ENCODE measurements at regions not wholly inside any gene's neighbourhood (a gene's known extent, or its start where the extent isn't known, plus 50 kb on each side); places are given as distances from the start of the nearest gene placed in this dataset.

- TF ChIP-seq, protein P1, sequence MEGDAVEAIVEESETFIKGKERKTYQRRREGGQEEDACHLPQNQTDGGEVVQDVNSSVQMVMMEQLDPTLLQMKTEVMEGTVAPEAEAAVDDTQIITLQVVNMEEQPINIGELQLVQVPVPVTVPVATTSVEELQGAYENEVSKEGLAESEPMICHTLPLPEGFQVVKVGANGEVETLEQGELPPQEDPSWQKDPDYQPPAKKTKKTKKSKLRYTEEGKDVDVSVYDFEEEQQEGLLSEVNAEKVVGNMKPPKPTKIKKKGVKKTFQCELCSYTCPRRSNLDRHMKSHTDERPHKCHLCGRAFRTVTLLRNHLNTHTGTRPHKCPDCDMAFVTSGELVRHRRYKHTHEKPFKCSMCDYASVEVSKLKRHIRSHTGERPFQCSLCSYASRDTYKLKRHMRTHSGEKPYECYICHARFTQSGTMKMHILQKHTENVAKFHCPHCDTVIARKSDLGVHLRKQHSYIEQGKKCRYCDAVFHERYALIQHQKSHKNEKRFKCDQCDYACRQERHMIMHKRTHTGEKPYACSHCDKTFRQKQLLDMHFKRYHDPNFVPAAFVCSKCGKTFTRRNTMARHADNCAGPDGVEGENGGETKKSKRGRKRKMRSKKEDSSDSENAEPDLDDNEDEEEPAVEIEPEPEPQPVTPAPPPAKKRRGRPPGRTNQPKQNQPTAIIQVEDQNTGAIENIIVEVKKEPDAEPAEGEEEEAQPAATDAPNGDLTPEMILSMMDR (IDR thresholded peaks at IDR 0.05) = no peak
- ATAC-seq = no peak
- intact Hi-C loops (cut with DNase I) = no loop called here
- H3K27ac ChIP-seq = no peak overlapping the region
- H3K9me3 ChIP-seq = no peaks in the 10 kb centered on the region
- H3K4me3 ChIP-seq = no peak overlapping the region
- H3K27me3 ChIP-seq = no peaks in the 10 kb centered on the region
- DNase-seq = no peak
- no peaks in the 10 kb centered on the region for H3K36me3 ChIP-seq
- H3K4me1 ChIP-seq = no peaks in the 10 kb centered on the region
Measured at GRCh38 chrX:55813150-55813549, 95.6 kb downstream of the RRAGB start.

DNA sequence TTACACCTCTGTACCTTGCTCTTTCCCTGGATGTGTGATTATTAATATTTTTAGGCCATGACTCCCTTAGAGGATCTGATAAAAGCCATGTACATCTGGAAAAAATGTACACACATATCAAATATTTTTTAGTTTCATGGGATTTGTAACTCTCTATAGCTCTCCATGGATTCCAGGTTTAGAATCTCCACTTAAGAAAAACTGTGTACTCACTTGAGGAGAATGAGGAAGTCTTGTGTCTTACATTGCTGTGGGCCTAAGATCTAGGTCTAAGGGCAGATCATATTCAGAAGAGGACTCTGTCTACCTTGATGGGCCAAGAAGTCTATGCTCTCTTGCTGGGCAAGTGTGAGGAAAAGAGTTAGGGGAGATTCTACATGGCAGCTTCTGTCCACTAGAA is 98.0 kb downstream of the RRAGB start:
- H3K4me1 ChIP-seq = no peaks in the 10 kb centered on the region
- intact Hi-C loops (cut with DNase I) = no loop called here
- DNase-seq (no peak), ATAC-seq (no peak)
- no peaks in the 10 kb centered on the region for H3K27me3 ChIP-seq
- TF ChIP-seq, protein P1 (IDR thresholded peaks at IDR 0.05) = no peak
- H3K4me3 ChIP-seq = no peak overlapping the region
- H3K27ac ChIP-seq = no peak overlapping the region
- no peaks in the 10 kb centered on the region for H3K36me3 ChIP-seq
- no peaks in the 10 kb centered on the region for H3K9me3 ChIP-seq

DNA sequence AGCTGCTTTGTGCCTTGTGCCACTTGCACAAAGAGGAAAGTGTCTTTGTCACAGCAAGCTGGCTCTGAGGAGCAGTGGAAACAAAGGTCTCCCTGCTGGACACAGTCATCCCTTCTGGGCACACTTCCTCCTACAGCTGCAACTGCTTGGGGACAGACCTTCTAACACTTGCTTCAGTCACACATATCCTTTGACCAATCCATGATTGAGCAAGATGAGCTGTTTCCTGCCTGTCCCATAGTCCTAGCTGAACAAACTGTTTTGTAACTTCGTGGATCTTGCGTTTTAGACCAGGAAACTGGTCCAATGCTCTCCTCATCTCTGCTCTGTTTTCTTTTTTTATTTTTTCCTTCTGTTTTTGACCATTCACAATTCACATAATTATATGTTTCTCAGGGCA is 98.5 kb downstream of the RRAGB start:
- TF ChIP-seq, protein P1 (IDR thresholded peaks at IDR 0.05) = no peak
- H3K4me3 ChIP-seq = no peak overlapping the region
- intact Hi-C loops (cut with DNase I) = no loop called here
- no peaks in the 10 kb centered on the region for H3K4me1 ChIP-seq
- DNase-seq (no peak), ATAC-seq (no peak)
- no peaks in the 10 kb centered on the region for H3K9me3 ChIP-seq
- H3K27ac ChIP-seq = no peak overlapping the region
- no peaks in the 10 kb centered on the region for H3K27me3 ChIP-seq
- no peaks in the 10 kb centered on the region for H3K36me3 ChIP-seq

- Histone ChIP-seq H3K4me3 (no peak overlapping the region), H3K27ac (no peak overlapping the region), H3K27me3 (no peaks in the 10 kb centered on the region), H3K4me1 (no peaks in the 10 kb centered on the region), H3K36me3 (no peaks in the 10 kb centered on the region), H3K9me3 (no peaks in the 10 kb centered on the region)
- ATAC-seq = no peak
- no peak for DNase-seq
- TF ChIP-seq, protein P1 (IDR thresholded peaks at IDR 0.05) = no peak
- intact Hi-C loops (cut with DNase I) = no loop called here
Measured at GRCh38 chrX:55818673-55819375, 101.3 kb downstream of the RRAGB start.

GRCh38 chrX:55839485-55839884 is 121.9 kb downstream of the RRAGB start:
- no peak overlapping the region for H3K4me3 ChIP-seq
- intact Hi-C loops (cut with DNase I) = no loop called here
- TF ChIP-seq, protein P1 (IDR thresholded peaks at IDR 0.05) = no peak

More at GRCh38 chrX:55839485-55839884, 121.9 kb downstream of the RRAGB start:
- Histone ChIP-seq H3K27me3 (no peaks in the 10 kb centered on the region), H3K9me3 (no peaks in the 10 kb centered on the region), H3K27ac (no peak overlapping the region), H3K4me1 (no peaks in the 10 kb centered on the region), H3K36me3 (no peaks in the 10 kb centered on the region)
- ATAC-seq = no peak
- DNase-seq = no peak
